ENCODE measurements at regions not wholly inside any gene's neighbourhood (a gene's known extent, or its start where the extent isn't known, plus 50 kb on each side); places are given as distances from the start of the nearest gene placed in this dataset.

DNA sequence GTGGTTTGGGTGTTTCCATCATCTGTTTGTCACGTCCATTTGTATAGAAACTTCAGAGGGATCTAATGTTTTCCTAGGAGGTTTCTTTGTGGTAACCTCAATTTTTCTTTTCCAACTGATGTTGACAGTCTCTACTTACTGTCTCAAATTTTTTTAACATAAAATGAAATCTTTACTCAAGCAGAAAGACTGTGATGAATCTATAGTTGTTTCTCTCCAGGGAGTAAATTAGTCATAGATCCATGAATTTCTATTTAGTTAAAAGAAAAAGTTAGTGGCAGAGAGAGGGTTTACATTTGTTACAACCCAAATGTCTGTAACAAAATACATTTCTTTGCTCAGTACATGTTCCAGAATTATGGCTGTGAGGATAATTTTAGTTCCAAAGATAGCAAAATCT lies 161.6 kb downstream of the DISP1 start:
- TF ChIP-seq POLR2AphosphoS5 (IDR thresholded peaks at IDR 0.05) (no peak), POLR2A (IDR thresholded peaks at IDR 0.05) (no peak)
- TF ChIP-seq, protein P1, sequence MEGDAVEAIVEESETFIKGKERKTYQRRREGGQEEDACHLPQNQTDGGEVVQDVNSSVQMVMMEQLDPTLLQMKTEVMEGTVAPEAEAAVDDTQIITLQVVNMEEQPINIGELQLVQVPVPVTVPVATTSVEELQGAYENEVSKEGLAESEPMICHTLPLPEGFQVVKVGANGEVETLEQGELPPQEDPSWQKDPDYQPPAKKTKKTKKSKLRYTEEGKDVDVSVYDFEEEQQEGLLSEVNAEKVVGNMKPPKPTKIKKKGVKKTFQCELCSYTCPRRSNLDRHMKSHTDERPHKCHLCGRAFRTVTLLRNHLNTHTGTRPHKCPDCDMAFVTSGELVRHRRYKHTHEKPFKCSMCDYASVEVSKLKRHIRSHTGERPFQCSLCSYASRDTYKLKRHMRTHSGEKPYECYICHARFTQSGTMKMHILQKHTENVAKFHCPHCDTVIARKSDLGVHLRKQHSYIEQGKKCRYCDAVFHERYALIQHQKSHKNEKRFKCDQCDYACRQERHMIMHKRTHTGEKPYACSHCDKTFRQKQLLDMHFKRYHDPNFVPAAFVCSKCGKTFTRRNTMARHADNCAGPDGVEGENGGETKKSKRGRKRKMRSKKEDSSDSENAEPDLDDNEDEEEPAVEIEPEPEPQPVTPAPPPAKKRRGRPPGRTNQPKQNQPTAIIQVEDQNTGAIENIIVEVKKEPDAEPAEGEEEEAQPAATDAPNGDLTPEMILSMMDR (IDR thresholded peaks at IDR 0.05), result no peak
